CD14-positive monocyte (primary cell): ENCODE measurements at regions not wholly inside any gene's neighbourhood (a gene's known extent, or its start where the extent isn't known, plus 50 kb on each side); places are given as distances from the start of the nearest gene placed in this dataset.
A peak's percentile ranks its signal among the peaks of the same experiment; 100 is the strongest.

Experiments
- DNase-seq, 3 donors: peaks; one replicate each; pipeline ENCODE4 v3.0.0-alpha.2; 2011 to 2022
- H2AFZ ChIP-seq: 2 replicates; pipeline ENCODE4 v1.6.0; 2012; ENCODE audit warnings: mild to moderate bottlenecking, low read depth, low read length, inconsistent platforms; ENCODE audit not compliant: insufficient read depth, poor library complexity, severe bottlenecking
- H3K27ac ChIP-seq, 2 donors: 1 replicate in 1 of 2; 2 replicates in 1 of 2; pipeline ENCODE4 v1.5.1; 2012 to 2013; ENCODE audit warnings: low read length in 2 of 2, control low read depth in 1 of 2, inconsistent platforms in 1 of 2, low read depth in 1 of 2, mild to moderate bottlenecking in 1 of 2
- H3K27me3 ChIP-seq, 2 donors: one replicate each; pipeline versions ENCODE4 v1.6.0 to v1.6.1; 2011 to 2013; ENCODE audit warnings: low read length in 2 of 2; ENCODE audit not compliant: control insufficient read depth in 2 of 2, insufficient read depth in 2 of 2
- H3K36me3 ChIP-seq, 2 donors: replicated peaks in 1 of 2; 1 replicate in 1 of 2; 2 replicates in 1 of 2; pipeline versions ENCODE4 v1.5.1 to v1.6.1; 2012 to 2013; ENCODE audit warnings: low read length in 2 of 2, control low read depth in 1 of 2, inconsistent platforms in 1 of 2, mild to moderate bottlenecking in 1 of 2; ENCODE audit not compliant: insufficient read depth in 2 of 2, control insufficient read depth in 1 of 2
- H3K4me1 ChIP-seq, 2 donors: 1 replicate in 1 of 2; 2 replicates in 1 of 2; pipeline versions ENCODE4 v1.5.1 to v1.6.1; 2012 to 2013; ENCODE audit warnings: low read length in 2 of 2, control low read depth in 1 of 2, inconsistent platforms in 1 of 2, mild to moderate bottlenecking in 1 of 2, moderate library complexity in 1 of 2; ENCODE audit not compliant: insufficient read depth in 2 of 2, control insufficient read depth in 1 of 2
- H3K4me2 ChIP-seq: replicated peaks from 2 replicates; pipeline ENCODE3; 2012; ENCODE audit warnings: low read length, moderate library complexity, mild to moderate bottlenecking; ENCODE audit not compliant: poor library complexity, severe bottlenecking; ENCODE audit errors: extremely low read depth
- H3K4me3 ChIP-seq, 3 experiments: fragments of 200-600 bp in 1 of 3; sonication (generic) in 1 of 3; replicated peaks in 1 of 3; 1 replicate in 2 of 3; 2 replicates in 1 of 3; pipeline ENCODE4 v1.5.1; 2011 to 2013; ENCODE audit warnings: low read length in 3 of 3, mild to moderate bottlenecking in 3 of 3, control low read depth in 2 of 3, low read depth in 2 of 3, inconsistent platforms in 1 of 3, moderate library complexity in 1 of 3
- H3K79me2 ChIP-seq: 2 replicates; pipeline ENCODE4 v1.6.0; 2012; ENCODE audit warnings: mild to moderate bottlenecking, control low read depth, inconsistent platforms, low read length, moderate library complexity; ENCODE audit not compliant: insufficient read depth
- H3K9ac ChIP-seq: 2 replicates; pipeline ENCODE4 v1.6.0; 2017; ENCODE audit warnings: low read length, mild to moderate bottlenecking; ENCODE audit not compliant: insufficient read depth, poor library complexity, severe bottlenecking
- H3K9me3 ChIP-seq, 2 donors: replicated peaks in 1 of 2; 1 replicate in 1 of 2; 2 replicates in 1 of 2; pipeline versions ENCODE4 v1.5.1 to v1.6.1; 2012 to 2013; ENCODE audit warnings: low read length in 2 of 2, control low read depth in 1 of 2; ENCODE audit not compliant: control insufficient read depth in 1 of 2, insufficient read depth in 1 of 2
- H4K20me1 ChIP-seq: 2 replicates; pipeline ENCODE4 v1.6.0; 2012; ENCODE audit warnings: mild to moderate bottlenecking, low read length, control low read depth, moderate library complexity; ENCODE audit not compliant: insufficient read depth
- H3K27ac Mint-ChIP-seq, 7 donors: one replicate each; pipeline ENCODE4 v1.8.0; 2020; ENCODE audit warnings: mild to moderate bottlenecking in 7 of 7, mixed read lengths in 7 of 7, moderate library complexity in 6 of 7, inconsistent platforms in 2 of 7
- H3K27me3 Mint-ChIP-seq, 3 donors: one replicate each; pipeline ENCODE4 v1.8.0; 2021 to 2022; ENCODE audit warnings: low read depth in 3 of 3, mild to moderate bottlenecking in 3 of 3, mixed read lengths in 3 of 3, moderate library complexity in 3 of 3, inconsistent platforms in 1 of 3
- H3K36me3 Mint-ChIP-seq, 2 donors: one replicate each; pipeline ENCODE4 v1.8.0; 2020; ENCODE audit warnings: mixed read lengths in 2 of 2, inconsistent platforms in 1 of 2, mild to moderate bottlenecking in 1 of 2
- H3K4me1 Mint-ChIP-seq: one replicate; pipeline ENCODE4 v1.8.0; 2020; ENCODE audit warnings: mild to moderate bottlenecking, mixed read lengths
- H3K4me3 Mint-ChIP-seq, 2 donors: one replicate each; pipeline ENCODE4 v1.8.0; 2020; ENCODE audit warnings: mild to moderate bottlenecking in 2 of 2, mixed read lengths in 2 of 2, moderate library complexity in 1 of 2
- H3K9me3 Mint-ChIP-seq, 7 donors: one replicate each; pipeline ENCODE4 v1.8.0; 2020 to 2022; ENCODE audit warnings: mixed read lengths in 7 of 7, mild to moderate bottlenecking in 6 of 7, moderate library complexity in 6 of 7, inconsistent platforms in 2 of 7
- CTCF ChIP-seq: fragments of 200-600 bp; IDR thresholded peaks from one replicate; pipeline ENCODE4 v1.8.0; 2022; ENCODE audit warnings: antibody characterized with exemption, mild to moderate bottlenecking
- WGBS: methylation state at CpG from one replicate; pipeline ENCODE4 v1.1.5; 2013; ENCODE audit warnings: missing lambda C conversion rate; ENCODE audit not compliant: insufficient coverage; 5-methylcytosine and 5-hydroxymethylcytosine counted together
- intact Hi-C, 2 donors: fragments of 100-400 bp; cut with micrococcal nuclease; formaldehyde crosslinking; loops; one replicate each; pipeline versions ENCODE4 v1.15.0 to v1.15.1; 2023

DNA sequence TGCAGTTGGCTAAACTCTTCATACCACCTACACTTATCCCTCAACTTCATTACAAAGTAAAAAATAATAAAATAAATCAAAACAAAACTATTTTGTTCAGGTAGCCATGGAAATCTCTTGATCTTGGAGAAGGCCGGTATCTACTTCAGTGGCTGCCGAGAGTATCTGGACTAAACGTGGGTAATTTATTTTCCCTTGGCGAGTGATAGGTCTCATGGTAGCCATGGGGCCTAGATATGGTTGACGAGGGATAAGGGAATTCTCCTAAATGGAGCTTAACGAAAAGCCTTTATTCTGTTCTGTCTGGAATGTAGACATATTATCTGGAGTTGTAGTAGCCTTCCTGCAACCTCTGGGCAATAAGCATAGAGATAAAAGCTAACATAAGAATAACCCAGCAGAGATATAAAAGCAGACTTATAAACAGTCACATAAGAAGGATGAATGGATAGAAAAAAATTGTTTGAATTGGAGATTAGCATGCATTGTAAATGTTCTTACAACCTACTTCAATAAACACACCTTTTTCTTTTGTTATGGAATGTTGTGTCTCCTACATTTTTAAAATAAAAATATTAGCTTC lies 281.3 kb upstream of the ARRDC4 start:
- Mint-ChIP-seq H3K9me3 (peaks cover 0 to 5% (median 1%) of the 10 kb centered on the region in 7 donors), H3K36me3 (no peaks in the 10 kb centered on the region), H3K4me3 (no peak overlapping the region), H3K27me3 (peaks cover 0 to 2% (median 2%) of the 10 kb centered on the region in 3 donors), H3K4me1 (peaks cover 3% of the 10 kb centered on the region), H3K27ac (peak overlapping the region in 1 of 7 donors; percentile 11)
- Histone ChIP-seq H3K36me3 (no peaks in the 10 kb centered on the region), H4K20me1 (no peaks in the 10 kb centered on the region), H3K9ac (no peak overlapping the region), H3K27me3 (no peaks in the 10 kb centered on the region), H3K9me3 (no peaks in the 10 kb centered on the region), H3K79me2 (no peaks in the 10 kb centered on the region), H2AFZ (no peak overlapping the region), H3K4me3 (no peak overlapping the region), H3K27ac (no peak overlapping the region), H3K4me1 (no peaks in the 10 kb centered on the region), H3K4me2 (no peak overlapping the region)
- intact Hi-C loops = no loop called here
- no peak for DNase-seq
- TF ChIP-seq CTCF = no peak
- 69% methylated on average over 5 of the region's 6 CpGs for WGBS

- Mint-ChIP-seq H3K27me3 (peaks cover under 1 to 5% (median 2%) of the 10 kb centered on the region in 3 donors), H3K27ac (no peak overlapping the region), H3K36me3 (no peaks in the 10 kb centered on the region), H3K9me3 (peaks cover 0 to 4% (median 0%) of the 10 kb centered on the region in 7 donors), H3K4me3 (no peak overlapping the region), H3K4me1 (peaks cover 7% of the 10 kb centered on the region)
- no peaks in the 10 kb centered on the region for H3K27me3 ChIP-seq
- no peak overlapping the region for H3K27ac ChIP-seq
- no peak overlapping the region for H2AFZ ChIP-seq
- WGBS = 100% methylated on average over 1 of the region's 5 CpGs
- DNase-seq = no peak
- no peak overlapping the region for H3K4me2 ChIP-seq
- H3K9me3 ChIP-seq = no peaks in the 10 kb centered on the region
- H4K20me1 ChIP-seq = no peaks in the 10 kb centered on the region
- no peaks in the 10 kb centered on the region for H3K79me2 ChIP-seq
- intact Hi-C loops = no loop called here
- no peak overlapping the region for H3K9ac ChIP-seq
- H3K4me3 ChIP-seq = no peak overlapping the region
- no peaks in the 10 kb centered on the region for H3K36me3 ChIP-seq
- TF ChIP-seq CTCF = no peak
- H3K4me1 ChIP-seq = no peaks in the 10 kb centered on the region
Measured at GRCh38 chr15:97680606-97681220, 279.8 kb upstream of the ARRDC4 start.
